ENCODE measurements at regions not wholly inside any gene's neighbourhood (a gene's known extent, or its start where the extent isn't known, plus 50 kb on each side); places are given as distances from the start of the nearest gene placed in this dataset.

DNA sequence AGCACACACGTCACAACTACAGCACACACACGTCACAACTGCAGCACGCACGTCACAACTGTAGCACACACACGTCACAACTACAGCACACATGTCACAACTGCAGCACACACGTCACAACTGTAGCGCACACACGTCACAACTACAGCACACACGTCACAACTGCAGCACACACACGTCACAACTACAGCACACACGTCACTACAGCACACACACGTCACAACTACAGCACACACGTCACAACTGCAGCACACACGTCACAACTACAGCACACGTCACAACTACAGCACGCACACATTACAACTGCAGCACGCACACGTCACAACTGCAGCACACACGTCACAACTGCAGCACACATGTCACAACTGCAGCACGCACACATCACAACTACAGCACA lies 322.6 kb upstream of the AJAP1 start:
- FAIRE-seq (no peak), DNase-seq (ENCODE audit: low spot score in 2 of 2) (no peak)

- DNase-seq (ENCODE audit: low spot score in 2 of 2) (no peak), FAIRE-seq (no peak)
These were observed 317.9 kb upstream of the AJAP1 start for GRCh38 chr1:4336507-4336906.

GRCh38 chr1:4341421-4341820 lies 313.0 kb upstream of the AJAP1 start:
- DNase-seq (ENCODE audit: low spot score in 2 of 2) (no peak), FAIRE-seq (no peak)

GRCh38 chr1:4344065-4344732 lies 310.2 kb upstream of the AJAP1 start:
- DNase-seq (ENCODE audit: low spot score in 2 of 2) (no peak), FAIRE-seq (no peak)

- no peak for FAIRE-seq
- no peak for DNase-seq (ENCODE audit: low spot score in 2 of 2)
These were observed 309.3 kb upstream of the AJAP1 start for GRCh38 chr1:4345094-4345493.

DNA sequence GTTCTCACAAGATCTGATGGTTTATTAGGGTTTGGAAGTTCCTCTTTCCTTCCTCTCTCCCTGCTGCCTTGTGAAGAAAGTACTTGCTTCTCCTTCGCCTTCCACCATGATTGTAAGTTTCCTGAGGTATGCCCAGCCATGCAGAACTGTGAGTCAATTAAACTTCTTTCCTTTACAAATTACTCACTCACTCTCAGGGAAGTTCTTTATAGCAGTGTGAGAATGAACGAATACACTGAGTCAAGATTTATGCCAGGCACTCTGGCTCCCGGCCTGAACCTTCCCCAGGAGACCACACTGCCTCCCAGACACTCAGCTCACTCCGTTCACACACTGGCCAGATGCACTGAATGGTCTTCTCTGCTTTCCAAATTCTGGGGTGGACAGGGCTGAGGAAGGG lies 308.3 kb upstream of the AJAP1 start:
- no peak for FAIRE-seq

DNA sequence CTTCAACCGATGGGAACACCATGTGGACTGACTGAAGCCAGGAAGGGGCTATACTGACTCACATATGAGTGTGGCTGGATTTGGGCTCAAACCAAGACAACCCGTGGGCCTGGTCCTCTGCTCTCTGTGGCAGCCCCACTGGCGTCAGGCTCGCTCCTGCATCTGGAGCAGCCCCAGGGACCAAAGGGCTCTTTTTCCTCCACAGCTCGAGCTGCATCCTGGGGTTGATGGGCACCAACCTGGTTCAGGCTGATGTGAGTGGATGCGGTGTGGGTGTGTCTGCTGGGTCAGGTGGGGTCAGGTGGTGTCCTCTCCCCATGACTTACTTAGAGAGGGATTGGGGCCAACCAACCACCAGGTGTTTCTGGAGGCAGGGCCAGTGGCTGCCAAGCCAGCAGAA lies 303.0 kb upstream of the AJAP1 start:
- DNase-seq (ENCODE audit: low spot score in 2 of 2) = no peak
- FAIRE-seq = no peak

More for the DNA sequence above, 308.3 kb upstream of the AJAP1 start:
- no peak for DNase-seq (ENCODE audit: low spot score in 2 of 2)

DNA sequence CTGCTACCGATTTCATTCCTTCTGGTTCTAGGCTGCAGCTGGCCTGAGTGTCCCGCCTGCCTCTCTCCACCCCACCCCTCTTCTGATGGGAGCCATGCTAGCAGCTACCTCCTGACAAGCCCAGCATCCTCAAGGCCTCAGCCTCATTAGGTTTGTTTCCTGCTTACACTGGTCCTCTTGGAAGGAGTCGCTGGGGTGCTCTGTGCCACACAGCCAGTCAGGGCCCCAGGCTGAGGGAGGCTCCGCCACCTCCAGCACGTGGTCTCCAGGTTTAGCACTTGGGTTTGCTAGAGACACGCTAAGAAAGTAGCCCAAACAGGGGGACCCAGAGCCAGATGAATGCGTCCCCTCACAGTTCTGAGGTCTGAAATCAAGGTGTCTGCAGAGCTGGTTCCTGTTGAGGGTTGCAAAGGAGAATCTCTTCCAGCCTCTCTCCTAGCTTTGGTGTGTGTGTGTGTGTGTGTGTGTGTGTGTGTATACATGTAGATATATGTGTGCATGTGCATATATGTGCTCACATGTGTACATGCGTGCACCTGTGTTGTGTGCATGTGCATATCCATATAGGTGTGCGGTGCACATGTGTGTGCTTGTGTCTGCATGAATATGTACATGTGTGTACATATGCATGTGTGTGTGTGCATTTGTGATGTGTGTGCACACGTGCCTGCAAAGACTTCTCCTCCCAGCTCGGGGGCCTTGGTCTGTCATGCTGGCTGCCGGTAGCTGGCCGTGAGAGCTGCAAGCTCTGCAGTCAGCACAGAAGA lies 301.1 kb upstream of the AJAP1 start:
- DNase-seq (ENCODE audit: low spot score in 2 of 2) (no peak), FAIRE-seq (no peak)

DNA sequence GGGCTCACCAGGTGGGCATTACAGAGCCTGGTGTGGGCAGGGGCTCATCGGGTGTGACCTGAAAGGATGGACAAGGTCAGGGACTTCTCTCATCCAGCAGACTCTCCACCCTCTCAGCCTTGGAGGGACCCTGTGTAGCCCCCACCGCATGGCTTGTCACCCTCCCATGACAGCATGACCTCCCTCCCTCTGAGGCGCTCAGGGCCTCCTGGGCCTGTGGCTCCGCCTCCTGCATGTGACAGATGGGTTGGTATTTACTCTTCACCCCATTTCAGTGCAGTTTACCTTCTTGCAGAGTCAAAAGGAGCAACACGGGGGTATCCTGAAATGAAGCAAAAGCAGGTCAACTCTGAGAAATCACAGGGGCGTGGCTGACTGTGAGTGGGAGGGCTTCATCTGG lies 298.6 kb upstream of the AJAP1 start:
- no peak for DNase-seq (ENCODE audit: low spot score in 2 of 2)
- no peak for FAIRE-seq

DNA sequence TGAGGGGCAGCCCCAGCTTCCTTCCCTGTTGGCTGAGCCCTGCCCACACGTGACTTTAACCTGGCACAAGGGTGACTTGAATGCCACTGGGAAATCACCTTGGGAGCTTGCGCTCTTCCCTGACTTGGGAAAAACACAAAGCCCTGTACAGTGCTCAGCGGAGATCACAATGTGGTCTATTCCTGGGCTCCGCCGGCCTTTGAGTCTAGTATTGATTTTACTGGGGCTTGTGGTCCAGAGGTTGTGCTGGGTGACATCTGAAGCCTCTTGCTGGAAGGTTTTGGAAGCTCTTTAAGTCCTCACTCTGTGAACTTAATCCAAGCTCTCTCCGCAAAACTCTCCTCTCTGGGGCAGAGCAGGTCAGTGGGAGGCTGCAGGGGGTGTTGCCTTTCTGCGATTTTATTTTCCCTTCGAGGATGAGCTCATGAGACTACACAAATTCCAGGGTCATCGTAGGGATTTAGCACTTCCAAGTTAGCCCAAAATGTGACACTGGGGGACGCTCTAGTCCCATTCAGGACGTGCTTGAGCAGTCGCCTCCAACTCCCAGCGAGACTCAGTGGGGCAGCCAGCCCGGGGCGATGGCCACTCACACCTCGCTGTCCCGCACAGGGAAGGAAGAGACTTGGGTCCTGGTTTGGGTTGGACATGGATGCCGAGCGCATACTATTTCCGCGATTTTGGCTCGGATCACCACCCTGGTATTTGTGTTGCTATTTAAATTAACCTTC lies 291.9 kb upstream of the AJAP1 start:
- FAIRE-seq (no peak), DNase-seq (ENCODE audit: low spot score in 2 of 2) (no peak)

- DNase-seq (ENCODE audit: low spot score in 2 of 2) (no peak), FAIRE-seq (no peak)
These were observed 288.3 kb upstream of the AJAP1 start for GRCh38 chr1:4366091-4366490.

DNA sequence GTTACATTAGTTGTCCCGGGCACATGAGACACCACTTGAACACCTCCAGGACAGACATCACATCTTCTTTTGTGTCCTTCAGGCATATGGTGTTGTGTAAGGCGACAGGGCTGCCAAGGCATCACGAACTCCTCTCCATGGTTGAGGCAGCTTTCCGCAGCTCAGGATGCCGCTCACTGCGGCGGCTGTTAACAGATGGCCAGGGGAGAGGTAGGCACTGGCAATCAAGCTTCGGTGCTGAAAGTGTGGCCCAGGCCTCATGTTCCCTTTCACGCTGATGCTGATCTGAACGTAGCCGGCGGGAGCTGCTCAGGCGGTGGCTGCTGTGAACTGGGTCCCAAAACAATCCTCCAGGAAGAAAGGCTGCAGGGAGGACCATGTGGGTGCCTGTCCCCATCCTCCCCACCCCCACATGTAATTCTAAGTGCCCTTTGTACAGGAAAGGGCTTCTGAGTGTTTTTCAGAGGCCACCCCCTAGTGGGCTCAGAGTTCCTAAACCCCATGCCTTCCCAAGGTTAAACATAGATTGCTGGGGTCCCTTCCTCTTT lies 287.1 kb upstream of the AJAP1 start:
- DNase-seq (ENCODE audit: low spot score in 2 of 2) (no peak), FAIRE-seq (no peak)

DNA sequence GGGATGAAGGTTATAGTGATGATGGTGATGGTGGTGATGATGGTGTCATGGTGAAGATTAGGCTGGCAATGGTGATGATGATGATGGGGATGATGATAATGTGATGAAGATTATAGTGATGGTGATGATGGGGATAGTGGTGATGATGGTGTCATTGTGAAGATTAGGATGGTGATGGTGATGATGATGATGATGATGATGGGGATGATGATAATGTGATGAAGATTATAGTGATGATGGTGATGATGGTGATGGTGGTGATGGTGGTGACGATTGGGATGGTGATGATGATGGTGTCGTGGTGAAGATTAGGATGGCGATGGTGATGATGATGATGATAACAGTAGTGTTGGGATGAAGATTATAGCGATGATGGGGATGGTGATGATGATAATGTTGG lies 285.1 kb upstream of the AJAP1 start:
- no peak for FAIRE-seq
- no peak for DNase-seq (ENCODE audit: low spot score in 2 of 2)

DNA sequence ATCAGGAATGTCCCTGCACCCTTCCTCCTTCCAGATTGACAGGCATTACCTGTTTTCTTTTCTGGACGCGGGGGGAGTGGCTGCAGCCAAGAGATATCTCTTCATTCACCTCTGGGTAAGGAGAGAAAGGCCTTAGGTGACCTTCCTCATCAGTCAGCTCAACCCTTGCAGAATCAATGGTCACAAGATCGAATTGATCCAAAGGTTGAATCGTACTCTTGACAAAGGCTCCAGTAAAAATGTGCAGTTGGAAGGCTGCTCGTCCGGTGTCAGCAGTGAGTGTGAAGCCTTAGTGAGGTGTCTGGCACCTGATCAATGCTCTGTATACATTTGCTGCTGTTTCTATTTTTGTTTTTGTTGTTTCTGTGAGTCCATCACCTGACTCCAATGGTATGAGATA lies 282.6 kb upstream of the AJAP1 start:
- FAIRE-seq (no peak), DNase-seq (ENCODE audit: low spot score in 2 of 2) (no peak)

GRCh38 chr1:4375812-4376211 lies 278.6 kb upstream of the AJAP1 start:
- DNase-seq (ENCODE audit: low spot score in 2 of 2) (no peak), FAIRE-seq (no peak)

DNA sequence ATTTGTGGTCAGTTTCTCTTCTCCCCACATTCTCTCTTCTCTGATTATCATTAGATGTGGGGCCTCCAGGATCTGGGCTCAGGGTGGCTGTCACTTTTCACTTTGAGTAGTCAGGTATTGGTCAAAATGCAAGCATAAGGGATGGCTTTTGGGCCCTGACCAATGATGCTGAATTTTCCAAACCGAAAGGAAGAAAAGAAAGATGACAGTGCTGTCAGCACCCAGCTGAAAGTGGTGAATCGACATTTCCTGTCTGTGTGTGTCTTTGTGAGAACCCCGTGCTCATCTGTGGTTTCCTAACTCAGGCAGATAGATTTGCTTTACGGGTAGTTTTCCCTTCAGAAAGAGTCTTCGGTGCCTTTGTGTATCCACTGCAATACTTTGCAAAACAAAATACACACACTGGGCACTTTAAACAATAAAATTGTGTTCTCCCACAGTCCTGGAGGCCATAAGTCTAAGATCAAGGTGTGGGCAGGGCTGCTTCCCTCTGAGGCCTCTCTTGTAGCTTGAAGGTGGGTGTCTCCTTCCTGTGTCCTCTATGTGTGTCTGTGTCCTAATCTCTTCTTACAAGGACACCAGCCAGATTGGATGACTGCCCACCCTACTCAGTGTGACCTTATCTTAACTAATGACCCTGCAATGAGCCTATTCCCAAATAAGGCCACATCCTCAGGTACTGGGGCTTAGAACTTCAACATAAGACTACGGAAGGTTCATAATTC lies 274.8 kb upstream of the AJAP1 start:
- DNase-seq (ENCODE audit: low spot score in 2 of 2) (no peak), FAIRE-seq (no peak)

DNA sequence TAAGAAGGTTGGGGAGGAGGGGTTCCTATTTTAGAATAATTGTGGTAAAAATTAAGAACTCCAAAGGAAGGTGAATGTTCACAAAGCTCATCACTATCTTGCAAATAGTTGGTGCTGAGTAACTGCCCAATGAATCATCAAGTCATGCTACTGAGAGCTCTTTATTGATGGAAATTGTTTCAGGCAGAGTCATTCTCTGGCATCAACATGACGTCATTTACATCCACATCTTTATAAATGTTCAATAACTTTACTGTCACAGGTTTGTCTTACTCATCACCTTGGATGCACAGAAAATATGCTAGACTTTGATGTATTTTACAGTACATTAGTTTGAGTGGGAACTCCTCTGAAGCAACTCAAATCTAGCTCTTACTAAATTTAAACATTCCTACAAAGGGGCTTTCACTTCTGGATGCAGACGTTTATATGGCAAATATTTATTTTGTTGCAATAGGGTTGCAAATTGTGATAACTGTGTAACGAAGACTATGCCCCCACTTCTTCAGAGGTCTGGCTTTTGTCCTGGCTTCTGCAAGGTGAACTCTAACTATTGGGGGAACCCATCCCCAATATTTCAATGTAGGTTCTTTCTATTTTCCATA lies 273.7 kb upstream of the AJAP1 start:
- DNase-seq (ENCODE audit: low spot score in 2 of 2) (no peak), FAIRE-seq (no peak)

- DNase-seq (ENCODE audit: low spot score in 2 of 2) (no peak), FAIRE-seq (no peak)
These were observed 261.2 kb upstream of the AJAP1 start for GRCh38 chr1:4393191-4393590.

DNA sequence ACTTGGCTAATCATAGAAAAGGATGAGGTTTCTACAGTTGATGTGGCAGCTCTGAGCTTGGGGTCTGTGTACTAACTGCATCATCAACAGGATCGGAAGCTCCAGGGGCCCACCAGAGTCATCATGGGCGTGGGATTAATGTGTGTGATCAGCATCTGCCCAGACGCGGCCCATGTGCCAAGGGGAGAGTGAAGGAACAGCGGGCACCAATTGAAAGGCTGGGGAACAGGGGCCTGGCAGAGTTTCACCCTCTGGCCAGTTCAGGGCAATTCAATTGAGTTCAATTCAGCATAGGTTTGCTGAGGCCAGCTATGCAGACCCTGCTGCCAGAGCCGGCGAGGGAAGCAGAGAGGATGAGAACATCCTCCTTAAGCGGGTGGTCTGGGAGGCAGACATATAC lies 260.0 kb upstream of the AJAP1 start:
- DNase-seq (ENCODE audit: low spot score in 2 of 2) (no peak), FAIRE-seq (no peak)

DNA sequence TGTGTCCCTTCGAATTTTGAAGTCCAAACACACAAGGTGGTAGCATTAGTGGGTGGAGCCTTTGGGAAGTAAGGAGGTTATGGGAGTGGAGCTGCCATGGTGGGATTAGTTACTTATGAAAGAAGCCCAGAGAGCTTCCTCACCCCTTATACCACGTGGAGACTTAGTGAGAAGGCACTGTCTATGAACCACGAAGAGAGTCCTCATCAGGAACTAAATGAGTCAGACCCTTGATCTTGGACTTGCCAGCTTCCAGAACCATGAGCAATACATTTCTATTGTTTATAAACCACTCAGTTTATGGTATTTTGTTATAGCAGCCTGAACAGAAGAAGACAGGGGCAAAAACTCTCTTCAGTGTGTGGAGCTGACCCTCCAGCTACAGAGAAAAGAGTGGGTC lies 259.3 kb upstream of the AJAP1 start:
- DNase-seq (ENCODE audit: low spot score in 2 of 2) (no peak), FAIRE-seq (no peak)
